ENCODE measurements at regions not wholly inside any gene's neighbourhood (a gene's known extent, or its start where the extent isn't known, plus 50 kb on each side); places are given as distances from the start of the nearest gene placed in this dataset.

DNA sequence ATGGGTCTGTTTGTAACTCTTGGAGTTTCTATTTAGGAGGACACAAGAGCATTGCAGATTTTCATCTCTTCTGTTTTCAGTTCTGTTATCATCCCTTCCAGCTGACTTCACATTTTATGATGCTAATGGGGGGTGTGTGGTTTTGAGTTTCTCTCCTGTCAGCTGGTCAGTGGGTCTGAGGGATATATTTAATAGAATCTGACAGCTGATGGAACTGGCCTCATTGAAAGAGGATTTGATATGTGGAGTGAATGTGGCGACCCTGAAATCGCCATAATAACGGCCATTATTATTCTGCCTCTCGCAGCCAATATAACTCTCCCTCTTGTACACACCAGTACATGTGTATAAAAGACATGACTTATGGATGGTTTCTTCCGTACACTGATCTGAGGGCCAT lies 128.1 kb downstream of the SALL1 start:
- in situ Hi-C loops (cut with HindIII; ENCODE audit: low pct_ligation_motif_present, low sequenced_read_pairs), result no loop called here
- no peak overlapping the region for H3K4me3 ChIP-seq (ENCODE audit: low read depth, low read length)
- no peaks in the 10 kb centered on the region for H3K27me3 ChIP-seq (replicated peaks)
- no peak for DNase-seq
- TF ChIP-seq, protein P1, sequence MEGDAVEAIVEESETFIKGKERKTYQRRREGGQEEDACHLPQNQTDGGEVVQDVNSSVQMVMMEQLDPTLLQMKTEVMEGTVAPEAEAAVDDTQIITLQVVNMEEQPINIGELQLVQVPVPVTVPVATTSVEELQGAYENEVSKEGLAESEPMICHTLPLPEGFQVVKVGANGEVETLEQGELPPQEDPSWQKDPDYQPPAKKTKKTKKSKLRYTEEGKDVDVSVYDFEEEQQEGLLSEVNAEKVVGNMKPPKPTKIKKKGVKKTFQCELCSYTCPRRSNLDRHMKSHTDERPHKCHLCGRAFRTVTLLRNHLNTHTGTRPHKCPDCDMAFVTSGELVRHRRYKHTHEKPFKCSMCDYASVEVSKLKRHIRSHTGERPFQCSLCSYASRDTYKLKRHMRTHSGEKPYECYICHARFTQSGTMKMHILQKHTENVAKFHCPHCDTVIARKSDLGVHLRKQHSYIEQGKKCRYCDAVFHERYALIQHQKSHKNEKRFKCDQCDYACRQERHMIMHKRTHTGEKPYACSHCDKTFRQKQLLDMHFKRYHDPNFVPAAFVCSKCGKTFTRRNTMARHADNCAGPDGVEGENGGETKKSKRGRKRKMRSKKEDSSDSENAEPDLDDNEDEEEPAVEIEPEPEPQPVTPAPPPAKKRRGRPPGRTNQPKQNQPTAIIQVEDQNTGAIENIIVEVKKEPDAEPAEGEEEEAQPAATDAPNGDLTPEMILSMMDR (IDR thresholded peaks at IDR 0.05; ENCODE audit: low read depth, low read length, missing control alignments), result no peak
- H3K27ac ChIP-seq, result no peak overlapping the region
- H3K36me3 ChIP-seq (replicated peaks), result no peaks in the 10 kb centered on the region

DNA sequence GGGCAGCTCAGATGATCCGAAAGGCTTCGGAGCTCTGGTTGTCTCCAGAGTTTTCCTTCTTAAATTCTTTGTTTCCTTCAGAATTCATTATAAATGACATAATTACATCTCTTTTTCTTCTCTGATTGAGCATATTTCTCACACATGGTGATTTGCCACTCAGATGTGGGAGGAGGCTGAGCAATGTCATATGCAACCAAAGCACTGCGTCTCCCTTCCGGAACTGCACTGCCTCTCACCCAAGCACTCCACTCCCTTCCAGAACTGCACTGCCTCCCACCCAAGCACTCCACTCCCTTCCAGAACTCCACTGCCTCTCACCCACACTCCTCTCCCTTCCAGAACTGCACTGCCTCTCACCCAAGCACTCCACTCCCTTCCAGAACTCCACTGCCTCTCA lies 131.5 kb downstream of the SALL1 start:
- TF ChIP-seq, protein P1 (IDR thresholded peaks at IDR 0.05; ENCODE audit: low read depth, low read length, missing control alignments), result no peak
- Histone ChIP-seq H3K36me3 (replicated peaks) (no peaks in the 10 kb centered on the region), H3K4me3 (ENCODE audit: low read depth, low read length) (no peak overlapping the region), H3K27ac (no peak overlapping the region), H3K27me3 (replicated peaks) (no peaks in the 10 kb centered on the region)
- in situ Hi-C loops (cut with HindIII; ENCODE audit: low pct_ligation_motif_present, low sequenced_read_pairs), result no loop called here
- no peak for DNase-seq

DNA sequence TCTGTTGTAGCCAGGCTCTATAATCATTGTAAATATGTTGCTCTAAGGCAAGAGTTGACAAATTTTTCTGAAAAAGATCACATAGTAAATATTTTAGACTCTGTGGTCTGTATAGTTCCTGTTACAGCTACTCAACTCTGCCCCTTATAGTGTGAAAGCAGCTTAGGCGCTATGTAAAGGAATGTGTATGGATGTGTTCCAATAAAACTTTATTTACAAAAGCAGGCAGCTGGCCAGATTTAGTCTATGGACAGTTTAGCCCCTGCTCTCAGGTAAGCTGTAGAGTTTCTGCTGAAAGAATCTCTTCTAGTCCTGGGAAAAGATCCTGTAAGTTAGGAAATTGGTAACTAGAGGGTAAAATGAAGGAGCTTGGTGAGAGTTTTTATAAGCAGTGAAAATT lies 133.1 kb downstream of the SALL1 start:
- TF ChIP-seq, protein P1 (IDR thresholded peaks at IDR 0.05; ENCODE audit: low read depth, low read length, missing control alignments), result no peak
- Histone ChIP-seq H3K27ac (no peak overlapping the region), H3K27me3 (replicated peaks) (no peaks in the 10 kb centered on the region), H3K36me3 (replicated peaks) (no peaks in the 10 kb centered on the region), H3K4me3 (ENCODE audit: low read depth, low read length) (no peak overlapping the region)
- DNase-seq, result no peak
- in situ Hi-C loops (cut with HindIII; ENCODE audit: low pct_ligation_motif_present, low sequenced_read_pairs), result no loop called here

DNA sequence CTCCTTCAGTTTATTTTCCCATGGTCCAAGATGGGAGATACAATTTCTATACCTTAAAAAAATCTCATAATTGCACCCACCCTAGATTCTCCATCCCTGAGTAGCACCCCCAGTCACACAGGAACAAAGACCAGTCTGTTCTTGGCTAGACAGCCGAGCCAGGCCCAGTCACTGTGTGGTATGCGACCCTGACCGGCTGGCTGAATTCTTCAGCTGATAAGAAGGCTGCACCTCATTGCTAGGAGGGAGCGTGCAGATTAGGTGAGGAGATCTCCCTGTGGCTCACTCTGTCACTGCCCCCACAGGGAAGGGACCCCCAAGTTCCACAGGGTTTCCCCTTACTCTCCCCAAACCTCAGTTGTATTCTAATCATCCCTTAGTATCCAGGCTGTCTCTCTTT lies 138.7 kb downstream of the SALL1 start:
- in situ Hi-C loops (cut with HindIII; ENCODE audit: low pct_ligation_motif_present, low sequenced_read_pairs), result no loop called here
- H3K27me3 ChIP-seq (replicated peaks), result no peaks in the 10 kb centered on the region

DNA sequence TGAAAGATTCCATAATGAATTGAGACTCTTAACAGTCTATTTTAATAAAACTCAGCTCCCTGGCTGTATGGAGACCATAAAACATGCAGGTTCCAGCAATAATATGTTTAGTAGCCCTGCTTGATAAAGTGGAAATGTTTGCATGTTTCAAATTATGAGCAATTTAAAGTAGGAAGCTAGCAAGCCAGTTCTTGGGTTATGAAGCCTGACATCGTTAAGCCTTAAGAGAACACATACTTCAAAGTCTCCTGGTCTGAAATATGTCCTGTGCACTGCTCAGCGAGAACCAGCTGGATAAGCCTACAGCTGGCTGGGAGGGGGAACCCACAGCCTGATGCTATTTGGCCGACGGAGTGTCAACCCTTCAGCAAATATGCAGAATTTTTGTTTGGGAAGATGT lies 140.3 kb downstream of the SALL1 start:
- in situ Hi-C loops (cut with HindIII; ENCODE audit: low pct_ligation_motif_present, low sequenced_read_pairs), result no loop called here
- TF ChIP-seq, protein P1 (IDR thresholded peaks at IDR 0.05; ENCODE audit: low read depth, low read length, missing control alignments), result no peak
- Histone ChIP-seq H3K27me3 (replicated peaks) (no peaks in the 10 kb centered on the region), H3K27ac (no peak overlapping the region), H3K4me3 (ENCODE audit: low read depth, low read length) (no peak overlapping the region), H3K36me3 (replicated peaks) (no peaks in the 10 kb centered on the region)
- DNase-seq, result no peak

More for the DNA sequence above, 138.7 kb downstream of the SALL1 start:
- H3K27ac ChIP-seq, result no peak overlapping the region
- no peak overlapping the region for H3K4me3 ChIP-seq (ENCODE audit: low read depth, low read length)
- DNase-seq, result no peak
- H3K36me3 ChIP-seq (replicated peaks), result no peaks in the 10 kb centered on the region
- TF ChIP-seq, protein P1 (IDR thresholded peaks at IDR 0.05; ENCODE audit: low read depth, low read length, missing control alignments), result no peak

DNA sequence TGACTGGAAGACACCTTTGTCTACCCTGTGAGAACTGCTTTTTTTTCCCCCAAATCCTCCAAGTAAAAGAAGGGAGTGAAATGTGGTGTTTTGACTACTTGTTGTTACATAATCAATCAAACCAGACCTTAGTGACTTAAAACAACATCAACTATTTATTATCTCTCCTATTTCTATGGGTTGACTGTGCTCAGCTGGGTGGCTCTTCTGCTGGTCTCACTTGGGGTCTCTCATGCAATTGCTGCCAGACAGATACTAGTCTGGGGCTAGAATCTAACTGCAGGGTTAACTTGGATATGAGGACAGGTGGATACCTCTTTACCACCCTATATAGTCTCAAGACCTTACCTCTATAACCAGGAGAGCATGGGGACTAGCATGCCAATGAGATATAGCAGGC lies 141.3 kb downstream of the SALL1 start:
- Histone ChIP-seq H3K27ac (no peak overlapping the region), H3K36me3 (replicated peaks) (no peaks in the 10 kb centered on the region), H3K4me3 (ENCODE audit: low read depth, low read length) (no peak overlapping the region), H3K27me3 (replicated peaks) (no peaks in the 10 kb centered on the region)
- in situ Hi-C loops (cut with HindIII; ENCODE audit: low pct_ligation_motif_present, low sequenced_read_pairs), result no loop called here
- no peak for DNase-seq
- TF ChIP-seq, protein P1 (IDR thresholded peaks at IDR 0.05; ENCODE audit: low read depth, low read length, missing control alignments), result no peak

Data from brain microvascular endothelial cell (primary cell).